ENCODE measurements at regions not wholly inside any gene's neighbourhood (a gene's known extent, or its start where the extent isn't known, plus 50 kb on each side); places are given as distances from the start of the nearest gene placed in this dataset.

DNA sequence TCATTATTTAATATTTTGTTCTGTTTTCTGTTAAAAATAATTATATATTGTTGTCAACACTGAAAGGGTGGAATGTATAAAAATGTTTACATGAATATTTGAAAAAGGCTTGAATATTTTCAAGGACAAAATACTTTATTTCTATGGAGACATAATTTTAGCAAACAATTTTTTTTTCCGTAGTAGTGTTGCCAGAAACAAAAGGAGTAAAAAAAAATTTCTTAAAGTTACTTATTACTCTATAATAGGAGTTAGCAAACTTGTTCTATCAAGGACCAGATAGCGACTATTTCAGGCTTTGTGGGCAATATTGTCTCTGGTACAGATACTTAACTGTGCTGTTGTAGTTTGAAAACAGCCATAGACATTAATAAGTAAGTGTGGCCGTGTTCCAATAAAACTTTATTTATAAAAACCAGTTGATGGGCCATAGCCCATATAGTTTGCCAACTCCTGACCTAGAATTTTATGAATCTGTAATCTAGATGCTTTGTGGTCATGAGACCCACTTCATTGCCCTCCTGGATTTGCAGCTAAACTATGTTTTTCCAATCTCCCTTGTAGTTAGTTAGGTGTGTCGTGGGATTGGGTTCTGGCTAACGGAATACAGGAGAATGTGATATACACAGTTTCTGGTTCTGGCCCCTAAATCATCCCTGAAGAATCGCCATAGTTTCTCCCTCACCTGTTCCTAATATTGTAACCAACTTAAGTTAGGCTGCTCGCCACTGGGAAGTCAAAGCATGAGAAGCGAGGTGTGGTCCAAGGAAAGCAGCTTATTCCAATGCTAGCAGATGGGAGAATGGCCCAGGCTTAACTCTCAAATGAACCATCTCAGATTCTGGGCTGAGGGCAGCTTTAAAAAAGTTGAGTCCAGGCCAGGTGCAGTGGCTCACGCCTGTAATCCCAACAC, 153.6 kb downstream of the ABCA8 start:
- no peak overlapping the region for H3K27ac ChIP-seq
- no peak for TF ChIP-seq ZFX (IDR thresholded peaks at IDR 0.05)

DNA sequence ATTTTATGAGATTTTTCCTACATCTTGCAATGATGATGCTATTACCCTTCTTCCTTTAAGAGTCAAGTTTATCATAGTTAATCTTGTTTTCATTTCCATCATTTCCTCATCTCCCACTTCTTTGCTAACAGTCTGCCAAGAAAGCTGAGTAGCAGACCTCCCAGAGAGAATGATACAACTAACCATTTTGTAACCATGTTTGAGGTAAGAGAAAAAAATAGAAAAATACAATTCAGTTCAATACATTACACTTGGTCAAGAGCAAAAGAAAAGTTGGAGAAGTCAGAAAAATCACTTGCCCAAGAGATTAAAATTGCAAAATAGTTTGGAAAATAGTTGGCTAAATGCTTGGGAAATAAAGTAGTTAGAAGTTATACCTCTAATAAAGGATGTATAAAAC, 154.4 kb downstream of the ABCA8 start:
- TF ChIP-seq ZFX (IDR thresholded peaks at IDR 0.05): no peak
- TF ChIP-seq, protein P1, sequence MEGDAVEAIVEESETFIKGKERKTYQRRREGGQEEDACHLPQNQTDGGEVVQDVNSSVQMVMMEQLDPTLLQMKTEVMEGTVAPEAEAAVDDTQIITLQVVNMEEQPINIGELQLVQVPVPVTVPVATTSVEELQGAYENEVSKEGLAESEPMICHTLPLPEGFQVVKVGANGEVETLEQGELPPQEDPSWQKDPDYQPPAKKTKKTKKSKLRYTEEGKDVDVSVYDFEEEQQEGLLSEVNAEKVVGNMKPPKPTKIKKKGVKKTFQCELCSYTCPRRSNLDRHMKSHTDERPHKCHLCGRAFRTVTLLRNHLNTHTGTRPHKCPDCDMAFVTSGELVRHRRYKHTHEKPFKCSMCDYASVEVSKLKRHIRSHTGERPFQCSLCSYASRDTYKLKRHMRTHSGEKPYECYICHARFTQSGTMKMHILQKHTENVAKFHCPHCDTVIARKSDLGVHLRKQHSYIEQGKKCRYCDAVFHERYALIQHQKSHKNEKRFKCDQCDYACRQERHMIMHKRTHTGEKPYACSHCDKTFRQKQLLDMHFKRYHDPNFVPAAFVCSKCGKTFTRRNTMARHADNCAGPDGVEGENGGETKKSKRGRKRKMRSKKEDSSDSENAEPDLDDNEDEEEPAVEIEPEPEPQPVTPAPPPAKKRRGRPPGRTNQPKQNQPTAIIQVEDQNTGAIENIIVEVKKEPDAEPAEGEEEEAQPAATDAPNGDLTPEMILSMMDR (conservative IDR thresholded peaks at IDR 0.05): no peak
- H3K27ac ChIP-seq: no peak overlapping the region

DNA sequence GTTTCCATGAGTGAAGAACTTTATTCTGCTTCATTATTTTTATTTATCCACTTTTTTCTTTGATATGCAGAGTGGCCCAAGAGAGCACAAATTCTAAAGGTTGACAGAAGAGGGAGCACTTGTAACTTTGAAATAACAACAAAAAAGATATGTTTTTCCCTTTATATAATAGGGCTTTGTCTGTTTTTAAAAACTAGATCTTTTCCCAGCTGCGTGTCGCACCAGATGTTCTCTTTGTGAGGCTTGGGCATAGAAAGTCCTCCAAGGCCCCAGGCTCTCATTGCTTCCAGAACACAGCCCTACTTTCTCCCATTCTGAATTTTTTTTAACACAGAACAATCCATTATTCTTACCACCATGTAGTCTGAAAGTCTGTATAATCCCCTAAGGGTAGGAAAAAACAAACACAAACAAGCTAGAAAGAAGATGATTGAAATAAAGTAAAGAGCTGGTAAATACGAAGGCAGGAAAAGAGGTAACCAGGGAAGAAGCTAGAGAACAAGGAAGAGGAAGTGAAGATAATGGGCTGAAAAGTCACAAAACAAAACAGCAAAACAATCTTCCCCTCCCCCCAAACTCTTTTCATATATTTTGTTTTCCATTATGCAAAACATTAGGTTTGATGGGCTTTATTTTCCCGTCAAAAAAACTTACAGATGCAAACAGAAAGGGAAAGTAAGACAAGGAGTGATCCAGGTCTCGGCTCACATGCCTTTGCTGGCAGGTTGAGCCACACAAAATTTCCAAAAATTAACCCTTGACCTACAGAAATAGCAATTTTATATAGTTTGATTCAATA, 160.4 kb downstream of the ABCA8 start:
- TF ChIP-seq, protein P1 (conservative IDR thresholded peaks at IDR 0.05): peak; percentile 49
- no peak for TF ChIP-seq ZFX (IDR thresholded peaks at IDR 0.05)

DNA sequence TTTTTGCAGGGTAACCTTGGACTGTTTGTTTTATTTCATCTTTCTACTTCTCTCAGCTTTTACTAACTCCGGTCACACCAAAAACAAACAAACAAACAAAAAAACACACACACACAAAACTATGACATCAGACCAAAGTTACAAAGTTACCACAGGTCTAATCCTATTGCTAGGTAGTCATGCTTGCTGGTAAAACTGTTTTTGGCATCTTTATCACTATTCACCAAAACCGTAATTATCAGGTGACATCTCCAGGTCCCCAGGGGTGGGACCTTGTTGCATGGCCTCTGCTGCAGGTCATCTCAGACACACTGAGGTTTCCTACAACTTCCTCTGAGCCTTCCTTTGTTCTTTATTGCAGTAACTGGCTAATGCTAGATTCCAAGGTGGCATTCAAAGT, 162.3 kb downstream of the ABCA8 start:
- TF ChIP-seq ZFX (IDR thresholded peaks at IDR 0.05): no peak
- TF ChIP-seq, protein P1 (conservative IDR thresholded peaks at IDR 0.05): no peak
- H3K27ac ChIP-seq: no peak overlapping the region

More for the DNA sequence above, 160.4 kb downstream of the ABCA8 start:
- no peak overlapping the region for H3K27ac ChIP-seq

DNA sequence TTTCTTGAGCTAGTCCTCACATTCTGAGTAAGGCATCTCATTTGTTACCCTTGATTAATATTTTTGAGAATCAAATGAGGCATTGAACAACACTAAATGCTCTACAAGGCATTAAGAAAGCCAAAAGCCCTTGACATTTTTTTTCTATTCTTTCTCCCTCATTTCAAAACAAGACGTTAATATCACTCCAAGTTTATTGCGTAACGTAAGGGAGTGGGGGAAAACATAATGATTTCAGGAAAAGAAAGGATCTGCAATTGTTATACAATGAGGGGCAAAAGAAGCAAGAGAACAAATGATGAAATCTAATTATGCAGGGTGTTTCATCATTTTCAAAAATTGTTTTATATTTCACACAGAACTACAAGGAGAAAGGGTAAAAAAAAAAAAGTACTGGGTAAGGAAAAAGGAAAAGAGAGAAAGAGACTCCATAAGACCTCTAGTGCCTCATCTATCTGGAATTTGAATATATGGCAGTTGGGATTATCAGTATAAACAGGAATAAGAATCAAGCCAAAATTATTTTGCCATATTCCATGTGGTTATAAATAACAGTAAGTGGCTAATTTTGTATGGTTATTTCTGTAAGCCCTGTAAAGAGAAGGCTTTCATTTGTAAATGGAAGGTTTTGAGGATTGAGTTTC, 163.0 kb downstream of the ABCA8 start:
- H3K27ac ChIP-seq: no peak overlapping the region
- no peak for TF ChIP-seq ZFX (IDR thresholded peaks at IDR 0.05)
- TF ChIP-seq, protein P1 (conservative IDR thresholded peaks at IDR 0.05): no peak

DNA sequence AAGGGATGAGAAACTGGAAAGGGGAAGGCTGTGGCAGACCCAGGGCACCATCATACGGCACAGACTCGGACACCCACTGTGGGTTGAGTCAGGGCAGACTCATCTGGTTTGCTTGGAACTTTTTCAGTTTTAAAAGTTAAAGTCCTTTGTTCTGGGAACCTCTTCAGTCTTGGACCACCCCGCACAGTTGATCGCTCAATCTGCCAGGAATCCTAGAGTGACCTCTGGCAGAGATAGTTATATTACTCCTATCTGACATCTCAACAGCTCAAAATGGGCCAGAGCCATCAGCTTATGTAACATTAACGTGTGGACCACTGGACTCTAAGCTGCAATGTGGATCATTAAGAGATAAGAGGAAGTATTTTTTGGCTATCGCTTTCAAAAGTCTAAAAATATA, 164.3 kb downstream of the ABCA8 start:
- no peak for TF ChIP-seq ZFX (IDR thresholded peaks at IDR 0.05)
- TF ChIP-seq, protein P1 (conservative IDR thresholded peaks at IDR 0.05): no peak
- no peak overlapping the region for H3K27ac ChIP-seq

DNA sequence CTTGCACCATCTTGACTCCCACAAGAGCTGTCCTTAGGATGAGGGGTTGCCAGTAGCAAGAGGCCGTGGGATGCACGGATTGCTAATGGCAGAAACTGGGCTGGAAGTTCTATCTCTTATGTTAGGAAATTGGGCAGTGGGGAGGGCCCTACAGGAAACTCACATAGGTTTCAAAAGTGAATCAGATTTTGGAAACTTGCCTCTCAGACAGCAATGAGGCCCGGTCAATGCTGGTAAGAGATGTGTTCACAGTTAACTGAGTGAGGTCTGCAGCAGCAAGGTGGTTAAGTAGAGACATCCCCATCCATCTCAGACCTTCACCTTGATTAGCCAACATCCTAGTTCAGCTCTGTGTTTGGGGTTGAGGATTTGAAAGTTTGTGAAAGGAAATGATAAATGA, 164.7 kb downstream of the ABCA8 start:
- H3K27ac ChIP-seq: no peak overlapping the region
- TF ChIP-seq ZFX (IDR thresholded peaks at IDR 0.05): no peak
- TF ChIP-seq, protein P1 (conservative IDR thresholded peaks at IDR 0.05): no peak
